Prostate gland (tissue), 2 donors: ENCODE measurements at regions not wholly inside any gene's neighbourhood (a gene's known extent, or its start where the extent isn't known, plus 50 kb on each side); places are given as distances from the start of the nearest gene placed in this dataset.

Experiments
- CTCF ChIP-seq, 4 experiments: fragments of 200-600 bp in 2 of 4; fragments of 450-650 bp in 2 of 4; sonication (generic) in 2 of 4; IDR thresholded peaks; 1 replicate in 3 of 4; 2 replicates in 1 of 4; pipeline ENCODE4 v1.5.1; 2016 to 2019; ENCODE audit warnings: antibody characterized with exemption in 4 of 4, mild to moderate bottlenecking in 2 of 4, moderate library complexity in 2 of 4
- POLR2A ChIP-seq: fragments of 450-650 bp; IDR thresholded peaks from one replicate; pipeline ENCODE4 v1.6.1; 2016; ENCODE audit warnings: antibody characterized with exemption, mild to moderate bottlenecking
- POLR2AphosphoS5 ChIP-seq: sonication (generic); formaldehyde crosslinking; IDR thresholded peaks from one replicate; pipeline ENCODE4 v1.6.1; 2017; ENCODE audit warnings: antibody characterized with exemption

GRCh38 chr12:24705216-24705615 lies 243.7 kb downstream of the BCAT1 start:
- TF ChIP-seq CTCF (IDR thresholded peaks at IDR 0.05) (no peak), POLR2AphosphoS5 (no peak), POLR2A (no peak)
